GM12878 (cell line): ENCODE measurements at regions not wholly inside any gene's neighbourhood (a gene's known extent, or its start where the extent isn't known, plus 50 kb on each side); places are given as distances from the start of the nearest gene placed in this dataset.

Experiments
- CBX5 ChIP-seq: sonication (generic); IDR thresholded peaks from 2 replicates; pipeline ENCODE4 v1.6.1; 2016; ENCODE audit warnings: low read depth, moderate library complexity, mild to moderate bottlenecking, inconsistent platforms
- ESRRA ChIP-seq: IDR thresholded peaks from 2 replicates; pipeline ENCODE4 v1.6.1; 2012; ENCODE audit warnings: mild to moderate bottlenecking, low read length, improper control_type of control experiment
- NBN ChIP-seq: fragments of 450-650 bp; IDR thresholded peaks from 2 replicates; pipeline ENCODE4 v1.6.1; 2016
- PAX8 ChIP-seq: fragments of 450-650 bp; IDR thresholded peaks from 2 replicates; pipeline ENCODE4 v1.6.1; 2017; ENCODE audit warnings: mild to moderate bottlenecking, moderate library complexity
- POLR2A ChIP-seq: IDR thresholded peaks from 2 replicates; pipeline ENCODE4 v1.6.1; 2011; ENCODE audit warnings: low read depth, mild to moderate bottlenecking, low read length
- RAD21 ChIP-seq: IDR thresholded peaks from 2 replicates; pipeline ENCODE4 v1.6.1; 2011; ENCODE audit warnings: mild to moderate bottlenecking, low read depth, low read length, moderate library complexity; ENCODE audit not compliant: insufficient read depth
- RCOR1 ChIP-seq: conservative IDR thresholded peaks from 2 replicates; pipeline ENCODE4 v1.6.1; 2012; ENCODE audit warnings: low read depth, low read length, improper control_type of control experiment
- ZNF207 ChIP-seq: fragments of 450-650 bp; IDR thresholded peaks from 2 replicates; pipeline ENCODE4 v1.6.1; 2014; ENCODE audit warnings: antibody characterized with exemption, mild to moderate bottlenecking, borderline replicate concordance
- ZNF24 ChIP-seq: fragments of 450-650 bp; IDR thresholded peaks from 2 replicates; pipeline ENCODE4 v1.6.1; 2017; ENCODE audit warnings: antibody characterized with exemption, mild to moderate bottlenecking
- TF ChIP-seq, protein P1 (sequence below): fragments of 450-650 bp; formaldehyde crosslinking; IDR thresholded peaks from 2 replicates; pipeline ENCODE4 v1.4.0; 2020; ENCODE audit warnings: mild to moderate bottlenecking, moderate library complexity
- TF ChIP-seq, protein P2 (sequence below): fragments of 450-650 bp; IDR thresholded peaks from 2 replicates; pipeline ENCODE4 v1.6.1; 2018; ENCODE audit warnings: borderline replicate concordance, mild to moderate bottlenecking; ENCODE audit not compliant: partially characterized antibody
- TF ChIP-seq, protein P3 (sequence below): fragments of 450-650 bp; IDR thresholded peaks from 2 replicates; pipeline ENCODE4 v1.6.1; 2014; ENCODE audit warnings: mild to moderate bottlenecking
- TF ChIP-seq, protein P4 (sequence below): IDR thresholded peaks from 2 replicates; pipeline ENCODE4 v1.6.1; 2011; ENCODE audit warnings: borderline replicate concordance, low read depth, mild to moderate bottlenecking, moderate library complexity, low read length; ENCODE audit not compliant: insufficient read depth, poor library complexity, severe bottlenecking

DNA sequence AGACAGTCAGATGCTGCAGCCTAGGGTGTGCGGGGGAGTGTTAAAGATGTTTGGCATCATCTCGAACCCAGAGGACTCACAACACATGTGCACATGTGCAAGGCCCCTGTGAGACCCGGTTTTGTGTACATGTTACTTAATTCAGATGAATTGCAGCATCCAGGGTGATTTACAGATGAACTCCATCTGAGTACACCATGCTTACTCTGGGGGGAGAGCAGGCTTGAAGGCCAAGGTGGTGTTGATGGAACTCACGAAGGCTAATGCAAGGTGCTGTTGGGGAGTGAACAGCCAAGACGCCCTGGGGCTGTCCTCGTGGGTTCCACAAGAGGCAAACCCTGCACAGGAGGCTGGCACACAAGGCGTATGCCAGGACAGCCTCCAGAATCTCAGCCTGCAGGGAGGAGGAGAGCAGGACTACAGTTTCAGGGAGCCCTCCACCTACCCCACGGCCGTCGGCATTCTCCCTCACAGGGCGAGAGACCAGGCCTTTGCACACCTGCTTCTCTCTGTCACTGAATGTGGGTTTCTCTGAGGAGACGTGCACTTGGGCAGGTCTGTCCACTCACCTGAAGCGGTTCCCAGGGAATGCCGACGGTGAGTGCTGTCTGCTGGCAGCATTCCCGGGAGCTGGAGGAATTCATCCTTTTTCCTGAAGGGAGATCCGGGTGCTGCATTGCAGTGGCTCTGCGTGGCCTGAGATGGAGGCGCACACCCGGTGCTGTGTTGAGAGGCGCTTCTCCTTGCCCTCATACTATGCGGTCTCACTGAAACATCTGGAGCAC, 178.5 kb upstream of the RNF32 start (continued):
- TF ChIP-seq, protein P1, sequence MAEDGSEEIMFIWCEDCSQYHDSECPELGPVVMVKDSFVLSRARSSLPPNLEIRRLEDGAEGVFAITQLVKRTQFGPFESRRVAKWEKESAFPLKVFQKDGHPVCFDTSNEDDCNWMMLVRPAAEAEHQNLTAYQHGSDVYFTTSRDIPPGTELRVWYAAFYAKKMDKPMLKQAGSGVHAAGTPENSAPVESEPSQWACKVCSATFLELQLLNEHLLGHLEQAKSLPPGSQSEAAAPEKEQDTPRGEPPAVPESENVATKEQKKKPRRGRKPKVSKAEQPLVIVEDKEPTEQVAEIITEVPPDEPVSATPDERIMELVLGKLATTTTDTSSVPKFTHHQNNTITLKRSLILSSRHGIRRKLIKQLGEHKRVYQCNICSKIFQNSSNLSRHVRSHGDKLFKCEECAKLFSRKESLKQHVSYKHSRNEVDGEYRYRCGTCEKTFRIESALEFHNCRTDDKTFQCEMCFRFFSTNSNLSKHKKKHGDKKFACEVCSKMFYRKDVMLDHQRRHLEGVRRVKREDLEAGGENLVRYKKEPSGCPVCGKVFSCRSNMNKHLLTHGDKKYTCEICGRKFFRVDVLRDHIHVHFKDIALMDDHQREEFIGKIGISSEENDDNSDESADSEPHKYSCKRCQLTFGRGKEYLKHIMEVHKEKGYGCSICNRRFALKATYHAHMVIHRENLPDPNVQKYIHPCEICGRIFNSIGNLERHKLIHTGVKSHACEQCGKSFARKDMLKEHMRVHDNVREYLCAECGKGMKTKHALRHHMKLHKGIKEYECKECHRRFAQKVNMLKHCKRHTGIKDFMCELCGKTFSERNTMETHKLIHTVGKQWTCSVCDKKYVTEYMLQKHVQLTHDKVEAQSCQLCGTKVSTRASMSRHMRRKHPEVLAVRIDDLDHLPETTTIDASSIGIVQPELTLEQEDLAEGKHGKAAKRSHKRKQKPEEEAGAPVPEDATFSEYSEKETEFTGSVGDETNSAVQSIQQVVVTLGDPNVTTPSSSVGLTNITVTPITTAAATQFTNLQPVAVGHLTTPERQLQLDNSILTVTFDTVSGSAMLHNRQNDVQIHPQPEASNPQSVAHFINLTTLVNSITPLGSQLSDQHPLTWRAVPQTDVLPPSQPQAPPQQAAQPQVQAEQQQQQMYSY (CRISPR knock-in tag), result no peak
- TF ChIP-seq POLR2A (no peak), ZNF24 (no peak), NBN (no peak), ESRRA (no peak), ZNF207 (no peak), PAX8 (no peak), CBX5 (no peak), RAD21 (no peak), RCOR1 (no peak)
- TF ChIP-seq, protein P2, sequence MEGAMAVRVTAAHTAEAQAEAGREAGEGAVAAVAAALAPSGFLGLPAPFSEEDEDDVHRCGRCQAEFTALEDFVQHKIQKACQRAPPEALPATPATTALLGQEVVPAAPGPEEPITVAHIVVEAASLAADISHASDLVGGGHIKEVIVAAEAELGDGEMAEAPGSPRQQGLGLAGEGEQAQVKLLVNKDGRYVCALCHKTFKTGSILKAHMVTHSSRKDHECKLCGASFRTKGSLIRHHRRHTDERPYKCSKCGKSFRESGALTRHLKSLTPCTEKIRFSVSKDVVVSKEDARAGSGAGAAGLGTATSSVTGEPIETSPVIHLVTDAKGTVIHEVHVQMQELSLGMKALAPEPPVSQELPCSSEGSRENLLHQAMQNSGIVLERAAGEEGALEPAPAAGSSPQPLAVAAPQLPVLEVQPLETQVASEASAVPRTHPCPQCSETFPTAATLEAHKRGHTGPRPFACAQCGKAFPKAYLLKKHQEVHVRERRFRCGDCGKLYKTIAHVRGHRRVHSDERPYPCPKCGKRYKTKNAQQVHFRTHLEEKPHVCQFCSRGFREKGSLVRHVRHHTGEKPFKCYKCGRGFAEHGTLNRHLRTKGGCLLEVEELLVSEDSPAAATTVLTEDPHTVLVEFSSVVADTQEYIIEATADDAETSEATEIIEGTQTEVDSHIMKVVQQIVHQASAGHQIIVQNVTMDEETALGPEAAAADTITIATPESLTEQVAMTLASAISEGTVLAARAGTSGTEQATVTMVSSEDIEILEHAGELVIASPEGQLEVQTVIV, result no peak
- TF ChIP-seq, protein P3, sequence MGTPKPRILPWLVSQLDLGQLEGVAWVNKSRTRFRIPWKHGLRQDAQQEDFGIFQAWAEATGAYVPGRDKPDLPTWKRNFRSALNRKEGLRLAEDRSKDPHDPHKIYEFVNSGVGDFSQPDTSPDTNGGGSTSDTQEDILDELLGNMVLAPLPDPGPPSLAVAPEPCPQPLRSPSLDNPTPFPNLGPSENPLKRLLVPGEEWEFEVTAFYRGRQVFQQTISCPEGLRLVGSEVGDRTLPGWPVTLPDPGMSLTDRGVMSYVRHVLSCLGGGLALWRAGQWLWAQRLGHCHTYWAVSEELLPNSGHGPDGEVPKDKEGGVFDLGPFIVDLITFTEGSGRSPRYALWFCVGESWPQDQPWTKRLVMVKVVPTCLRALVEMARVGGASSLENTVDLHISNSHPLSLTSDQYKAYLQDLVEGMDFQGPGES, result no peak
- TF ChIP-seq, protein P4, sequence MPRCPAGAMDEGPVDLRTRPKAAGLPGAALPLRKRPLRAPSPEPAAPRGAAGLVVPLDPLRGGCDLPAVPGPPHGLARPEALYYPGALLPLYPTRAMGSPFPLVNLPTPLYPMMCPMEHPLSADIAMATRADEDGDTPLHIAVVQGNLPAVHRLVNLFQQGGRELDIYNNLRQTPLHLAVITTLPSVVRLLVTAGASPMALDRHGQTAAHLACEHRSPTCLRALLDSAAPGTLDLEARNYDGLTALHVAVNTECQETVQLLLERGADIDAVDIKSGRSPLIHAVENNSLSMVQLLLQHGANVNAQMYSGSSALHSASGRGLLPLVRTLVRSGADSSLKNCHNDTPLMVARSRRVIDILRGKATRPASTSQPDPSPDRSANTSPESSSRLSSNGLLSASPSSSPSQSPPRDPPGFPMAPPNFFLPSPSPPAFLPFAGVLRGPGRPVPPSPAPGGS, result no peak
